ENCODE measurements at regions not wholly inside any gene's neighbourhood (a gene's known extent, or its start where the extent isn't known, plus 50 kb on each side); places are given as distances from the start of the nearest gene placed in this dataset.
A peak's percentile ranks its signal among the peaks of the same experiment; 100 is the strongest.

- ATAC-seq (no peak), DNase-seq (no peak)
- Histone ChIP-seq H3K4me3 (no peak overlapping the region), H3K36me3 (no peaks in the 10 kb centered on the region), H3K27me3 (no peaks in the 10 kb centered on the region), H3K9me3 (no peaks in the 10 kb centered on the region), H3K4me1 (no peaks in the 10 kb centered on the region), H3K27ac (no peak overlapping the region)
- TF ChIP-seq CTCF (IDR thresholded peaks at IDR 0.05): no peak
- intact Hi-C loops (cut with DNase I): no loop called here
Measured at GRCh38 chr5:23402585-23402984, 104.8 kb upstream of the PRDM9 start.

- TF ChIP-seq CTCF (IDR thresholded peaks at IDR 0.05): no peak
- no peaks in the 10 kb centered on the region for H3K4me1 ChIP-seq
- no peak overlapping the region for H3K27ac ChIP-seq
- DNase-seq: no peak
- no peak for ATAC-seq
- no peaks in the 10 kb centered on the region for H3K9me3 ChIP-seq
- intact Hi-C loops (cut with DNase I): no loop called here
- no peaks in the 10 kb centered on the region for H3K27me3 ChIP-seq
- no peak overlapping the region for H3K4me3 ChIP-seq
- no peaks in the 10 kb centered on the region for H3K36me3 ChIP-seq
Measured at GRCh38 chr5:23400951-23401350, 106.5 kb upstream of the PRDM9 start.

GRCh38 chr5:23396346-23396745 lies 111.1 kb upstream of the PRDM9 start:
- no peak for TF ChIP-seq CTCF (IDR thresholded peaks at IDR 0.05)
- Histone ChIP-seq H3K4me1 (no peaks in the 10 kb centered on the region), H3K4me3 (no peak overlapping the region), H3K27ac (no peak overlapping the region), H3K27me3 (no peaks in the 10 kb centered on the region), H3K36me3 (no peaks in the 10 kb centered on the region), H3K9me3 (no peaks in the 10 kb centered on the region)
- intact Hi-C loops (cut with DNase I): no loop called here
- ATAC-seq (no peak), DNase-seq (no peak)

- peak; percentile 50 for ATAC-seq
Measured at GRCh38 chr5:23389291-23390101, 117.9 kb upstream of the PRDM9 start.

GRCh38 chr5:23385036-23385435 lies 122.4 kb upstream of the PRDM9 start:
- intact Hi-C loops (cut with DNase I): no loop called here
- TF ChIP-seq CTCF (IDR thresholded peaks at IDR 0.05): no peak
- Histone ChIP-seq H3K9me3 (peaks cover 0 to 2% of the 10 kb centered on the region in 2 donors), H3K4me3 (no peak overlapping the region), H3K27me3 (no peaks in the 10 kb centered on the region), H3K27ac (no peak overlapping the region), H3K4me1 (no peaks in the 10 kb centered on the region), H3K36me3 (no peaks in the 10 kb centered on the region)
- ATAC-seq (no peak), DNase-seq (no peak)

More at GRCh38 chr5:23389291-23390101, 117.9 kb upstream of the PRDM9 start:
- Histone ChIP-seq H3K36me3 (no peaks in the 10 kb centered on the region), H3K9me3 (no peaks in the 10 kb centered on the region), H3K27ac (no peak overlapping the region), H3K4me3 (no peak overlapping the region), H3K4me1 (no peaks in the 10 kb centered on the region), H3K27me3 (no peaks in the 10 kb centered on the region)
- DNase-seq: peak in 2 of 4 donors; percentile 83 to 87
- TF ChIP-seq CTCF (IDR thresholded peaks at IDR 0.05): no peak
- intact Hi-C loops (cut with DNase I): no loop called here

Data from left lung (tissue), 4 donors.